ENCODE measurements at regions not wholly inside any gene's neighbourhood (a gene's known extent, or its start where the extent isn't known, plus 50 kb on each side); places are given as distances from the start of the nearest gene placed in this dataset.

- H3K9me3 ChIP-seq = no peaks in the 10 kb centered on the region
- ATAC-seq (no peak), DNase-seq (no peak)
- no peak overlapping the region for H3K27ac ChIP-seq
- no peaks in the 10 kb centered on the region for H3K36me3 ChIP-seq (replicated peaks in 1 of 2; ENCODE audit: insufficient read depth in 1 of 2, low read depth in 2 of 2)
- no peaks in the 10 kb centered on the region for H3K4me1 ChIP-seq
- intact Hi-C loops (cut with DNase I) = no loop called here
- H3K27me3 ChIP-seq = no peaks in the 10 kb centered on the region
- no peak overlapping the region for H3K4me3 ChIP-seq
- 64% methylated on average over 2 of the region's 2 CpGs for WGBS, 2 donors
- TF ChIP-seq CTCF (IDR thresholded peaks at IDR 0.05) (no peak), POLR2A (IDR thresholded peaks at IDR 0.05) (no peak)
These were observed 537.7 kb downstream of the MCTP2 start for GRCh38 chr15:94769089-94769488.

DNA sequence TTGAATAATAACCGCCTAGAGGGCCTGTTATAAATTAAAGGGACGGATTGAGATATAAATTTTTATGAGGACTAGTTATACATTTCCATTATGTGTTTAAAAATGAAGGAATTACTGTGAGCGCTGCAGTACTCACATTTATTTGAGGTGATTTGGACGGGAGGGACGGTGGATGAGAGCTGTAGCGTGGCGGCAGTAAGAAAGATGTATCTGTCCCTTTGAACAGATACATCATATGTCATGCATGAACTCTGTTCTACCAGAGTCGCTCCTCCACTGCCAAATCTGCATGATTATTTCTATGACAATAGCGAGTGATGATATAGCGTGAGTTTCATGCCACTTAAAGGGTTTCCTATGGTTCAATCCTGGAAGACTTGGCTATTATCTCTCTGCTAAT is 538.8 kb downstream of the MCTP2 start:
- Histone ChIP-seq H3K9me3 (no peaks in the 10 kb centered on the region), H3K4me3 (no peak overlapping the region), H3K27me3 (no peaks in the 10 kb centered on the region), H3K36me3 (replicated peaks in 1 of 2; ENCODE audit: insufficient read depth in 1 of 2, low read depth in 2 of 2) (no peaks in the 10 kb centered on the region), H3K4me1 (no peaks in the 10 kb centered on the region), H3K27ac (no peak overlapping the region)
- no peak for ATAC-seq
- intact Hi-C loops (cut with DNase I) = no loop called here
- WGBS, 2 donors = 76 to 87% methylated on average over 10 of the region's 10 CpGs
- TF ChIP-seq CTCF (IDR thresholded peaks at IDR 0.05) = no peak
- no peak for TF ChIP-seq POLR2A (IDR thresholded peaks at IDR 0.05)
- DNase-seq = no peak

GRCh38 chr15:94777037-94777436 is 545.7 kb downstream of the MCTP2 start:
- TF ChIP-seq CTCF (IDR thresholded peaks at IDR 0.05) (no peak), POLR2A (IDR thresholded peaks at IDR 0.05) (no peak)
- DNase-seq (no peak), ATAC-seq (no peak)
- no peaks in the 10 kb centered on the region for H3K36me3 ChIP-seq (replicated peaks in 1 of 2; ENCODE audit: insufficient read depth in 1 of 2, low read depth in 2 of 2)
- no peaks in the 10 kb centered on the region for H3K27me3 ChIP-seq
- WGBS, 2 donors = 28 to 50% methylated on average over 1 of the region's 1 CpG
- H3K27ac ChIP-seq = no peak overlapping the region
- no peaks in the 10 kb centered on the region for H3K9me3 ChIP-seq
- intact Hi-C loops (cut with DNase I) = no loop called here
- H3K4me3 ChIP-seq = no peak overlapping the region
- H3K4me1 ChIP-seq = no peaks in the 10 kb centered on the region

- Histone ChIP-seq H3K27me3 (no peaks in the 10 kb centered on the region), H3K4me1 (no peaks in the 10 kb centered on the region), H3K9me3 (no peaks in the 10 kb centered on the region), H3K36me3 (replicated peaks in 1 of 2; ENCODE audit: insufficient read depth in 1 of 2, low read depth in 2 of 2) (no peaks in the 10 kb centered on the region), H3K27ac (no peak overlapping the region), H3K4me3 (no peak overlapping the region)
- intact Hi-C loops (cut with DNase I) = no loop called here
- ATAC-seq (no peak), DNase-seq (no peak)
- TF ChIP-seq POLR2A (IDR thresholded peaks at IDR 0.05) = no peak
- TF ChIP-seq CTCF (IDR thresholded peaks at IDR 0.05) = no peak
These were observed 547.5 kb downstream of the MCTP2 start for GRCh38 chr15:94778840-94779239.

- Histone ChIP-seq H3K4me1 (no peaks in the 10 kb centered on the region), H3K27ac (no peak overlapping the region), H3K9me3 (no peaks in the 10 kb centered on the region), H3K27me3 (no peaks in the 10 kb centered on the region), H3K36me3 (replicated peaks in 1 of 2; ENCODE audit: insufficient read depth in 1 of 2, low read depth in 2 of 2) (no peaks in the 10 kb centered on the region), H3K4me3 (no peak overlapping the region)
- WGBS, 2 donors = 61 to 66% methylated on average over 4 of the region's 4 CpGs
- no peak for ATAC-seq
- intact Hi-C loops (cut with DNase I) = no loop called here
- TF ChIP-seq CTCF (IDR thresholded peaks at IDR 0.05) = no peak
- no peak for TF ChIP-seq POLR2A (IDR thresholded peaks at IDR 0.05)
- no peak for DNase-seq
These were observed 548.8 kb downstream of the MCTP2 start for GRCh38 chr15:94780166-94780565.

Data from body of pancreas (tissue), 4 donors.